ENCODE measurements at regions not wholly inside any gene's neighbourhood (a gene's known extent, or its start where the extent isn't known, plus 50 kb on each side); places are given as distances from the start of the nearest gene placed in this dataset.

DNA sequence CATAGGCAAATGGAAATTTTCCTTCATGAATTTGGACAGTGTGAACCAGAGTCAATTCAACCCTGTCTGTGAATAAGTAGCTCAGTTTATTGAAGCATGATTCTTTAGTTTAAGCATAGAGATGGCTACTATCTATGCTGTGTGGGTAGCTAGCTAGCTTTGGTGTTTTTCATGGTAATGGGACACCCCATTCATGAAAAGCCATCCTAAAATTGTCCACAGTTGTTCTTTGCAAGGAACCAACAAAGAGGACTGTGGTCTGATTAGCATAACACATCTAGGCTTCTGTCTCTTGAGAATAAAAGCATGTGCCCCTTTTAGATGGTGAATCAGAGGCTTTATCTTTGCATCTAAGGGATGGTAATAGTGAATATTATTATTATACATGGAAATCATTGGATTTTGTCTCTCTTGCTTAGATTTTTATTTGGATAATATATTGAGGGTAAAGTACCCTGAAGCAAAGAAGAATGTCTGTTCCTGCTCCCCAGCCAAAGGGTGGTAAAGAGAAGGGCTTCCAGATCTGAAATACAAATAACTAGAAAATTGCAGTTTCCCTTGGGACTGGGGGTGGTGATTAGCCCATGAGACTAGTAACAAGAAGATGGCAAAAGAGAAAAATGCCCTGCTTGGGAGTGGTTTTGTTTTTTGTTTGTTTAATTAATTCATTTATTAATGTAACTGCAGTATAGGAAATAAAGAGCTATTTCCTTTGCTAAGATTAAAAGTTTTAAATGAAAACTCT is 624.2 kb upstream of the ZNF608 start:
- intact Hi-C loops (cut with micrococcal nuclease): no loop called here
- TF ChIP-seq POLR2AphosphoS5 (IDR thresholded peaks at IDR 0.05; ENCODE audit: insufficient read depth, low read depth, low read length) (no peak), GATA2 (IDR thresholded peaks at IDR 0.05; ENCODE audit: insufficient read depth, insufficient read length, low read depth, low read length) (no peak), POLR2A (IDR thresholded peaks at IDR 0.05; ENCODE audit: low read depth, low read length) (no peak), MYC (IDR thresholded peaks at IDR 0.05; ENCODE audit: low read depth, low read length) (no peak), EZH2 (IDR thresholded peaks at IDR 0.05; ENCODE audit: borderline replicate concordance, low read depth, low read length, severe bottlenecking) (no peak), FOS (IDR thresholded peaks at IDR 0.05; ENCODE audit: borderline replicate concordance, insufficient read depth, low read length) (no peak), JUN (IDR thresholded peaks at IDR 0.05; ENCODE audit: borderline replicate concordance, insufficient read depth, insufficient read length, low read depth) (no peak), MAX (IDR thresholded peaks at IDR 0.05; ENCODE audit: insufficient read depth, insufficient read length) (no peak), CTCF (IDR thresholded peaks at IDR 0.05; ENCODE audit: extremely low read depth in 1 of 2, insufficient read depth in 1 of 2, low read depth in 1 of 2, low read length in 2 of 2) (no peak)
- DNase-seq (ENCODE audit: low read depth, low spot score): no peak
- no peak overlapping the region for H3K9ac ChIP-seq (replicated peaks; ENCODE audit: extremely low read depth, insufficient read depth, low read length)
- POLR2A ChIA-PET: no interaction called here
- no peak overlapping the region for H3K4me3 ChIP-seq (replicated peaks in 1 of 3; ENCODE audit: insufficient read depth in 1 of 3, low read depth in 1 of 3, low read length in 3 of 3)
- H4K20me1 ChIP-seq (replicated peaks; ENCODE audit: control insufficient read depth, extremely low read depth, insufficient read depth, low read length): no peaks in the 10 kb centered on the region
- H3K27ac ChIP-seq (ENCODE audit: insufficient read depth, low read depth, low read length): no peak overlapping the region
- no peak for FAIRE-seq
- BruUV-seq (replicated peaks): no TSS peak
- CTCF ChIA-PET: interaction anchor here (0.5 to 0.9 kb wide), 2 partner anchors 7 to 1700 kb away, joined by 3 to 4 read pairs; no protein-coding TSS in a partner anchor
- H3K4me1 ChIP-seq (ENCODE audit: control insufficient read depth, extremely low read depth, insufficient read depth, low read length): peaks cover 9% of the 10 kb centered on the region
- H3K79me2 ChIP-seq (ENCODE audit: control insufficient read depth, insufficient read depth, low read length): no peaks in the 10 kb centered on the region
- no peaks in the 10 kb centered on the region for H3K9me3 ChIP-seq (replicated peaks; ENCODE audit: control insufficient read depth, insufficient read depth, low read length)
- no peak overlapping the region for H3K4me2 ChIP-seq (ENCODE audit: insufficient read depth, low read length)
- H2AFZ ChIP-seq (ENCODE audit: low read depth, low read length): no peak overlapping the region
- H3K36me3 ChIP-seq (ENCODE audit: control insufficient read depth in 2 of 2, extremely low read depth in 1 of 2, insufficient read depth in 2 of 2, low read length in 2 of 2): no peaks in the 10 kb centered on the region
- H3K27me3 ChIP-seq (ENCODE audit: control insufficient read depth in 2 of 2, insufficient read depth in 2 of 2, low read length in 2 of 2): no peaks in the 10 kb centered on the region
- H3K9me1 ChIP-seq (replicated peaks; ENCODE audit: control insufficient read depth, extremely low read depth, insufficient read depth, low read length): no peaks in the 10 kb centered on the region
- dilution Hi-C loops (cut with MboI; ENCODE audit: extremely low pct_ligation_motif_present, low sequenced_read_pairs): no loop called here

Measured in endothelial cell of umbilical vein (primary cell).